ENCODE measurements at regions not wholly inside any gene's neighbourhood (a gene's known extent, or its start where the extent isn't known, plus 50 kb on each side); places are given as distances from the start of the nearest gene placed in this dataset.

GRCh38 chr2:42849311-42849710 is 56.9 kb upstream of the HAAO start:
- DNase-seq, result no peak

- DNase-seq, result no peak
These were observed 56.4 kb upstream of the HAAO start for GRCh38 chr2:42848726-42849290.

GRCh38 chr2:42848265-42848664 is 55.9 kb upstream of the HAAO start:
- DNase-seq, result no peak

GRCh38 chr2:42847596-42848151 is 55.3 kb upstream of the HAAO start:
- no peak for DNase-seq

GRCh38 chr2:42846932-42847595 is 54.7 kb upstream of the HAAO start:
- no peak for DNase-seq

- no peak for DNase-seq
These were observed 53.6 kb upstream of the HAAO start for GRCh38 chr2:42846026-42846425.

- peak in 1 of 2 experiments; percentile 53 for DNase-seq
These were observed 52.8 kb upstream of the HAAO start for GRCh38 chr2:42844901-42845821.

- DNase-seq, result no peak
These were observed 52.0 kb upstream of the HAAO start for GRCh38 chr2:42844366-42844765.

GRCh38 chr2:42843611-42844010 is 51.2 kb upstream of the HAAO start:
- DNase-seq, result no peak

GRCh38 chr2:42843131-42843530 is 50.7 kb upstream of the HAAO start:
- no peak for DNase-seq

GRCh38 chr2:42842466-42842865 is 50.1 kb upstream of the HAAO start:
- no peak for DNase-seq
